Activated naive CD4-positive, alpha-beta T cell treated with anti-CD3 and anti-CD28 coated beads, Interleukin-2, amount 10 ng/mL, durations not matched to agents 7 days and 5 days (primary cell): ENCODE measurements at regions not wholly inside any gene's neighbourhood (a gene's known extent, or its start where the extent isn't known, plus 50 kb on each side); places are given as distances from the start of the nearest gene placed in this dataset.

Experiments used
- CTCF ChIA-PET: fragments of 350-600 bp; sonication (Branson Sonifier 250); formaldehyde crosslinking; loops from one replicate; lab custom pipeline; 2021; ENCODE audit warnings: antibody characterized with exemption; lab: Charles Lee
- DNase-seq: peaks from one replicate; pipeline ENCODE4 v3.0.0-alpha.2; 2020
- H3K27ac Mint-ChIP-seq: one replicate; pipeline ENCODE4 v1.8.0; 2021; ENCODE audit warnings: mild to moderate bottlenecking, moderate library complexity, mixed read lengths
- H3K27me3 Mint-ChIP-seq: one replicate; pipeline ENCODE4 v1.8.0; 2021; ENCODE audit warnings: mild to moderate bottlenecking, mixed read lengths
- H3K36me3 Mint-ChIP-seq: one replicate; pipeline ENCODE4 v1.8.0; 2021; ENCODE audit warnings: mixed read lengths
- H3K4me1 Mint-ChIP-seq: one replicate; pipeline ENCODE4 v1.8.0; 2021; ENCODE audit warnings: mixed read lengths
- H3K4me3 Mint-ChIP-seq: one replicate; pipeline ENCODE4 v1.8.0; 2021; ENCODE audit warnings: mild to moderate bottlenecking, moderate library complexity, mixed read lengths
- H3K9me3 Mint-ChIP-seq: one replicate; pipeline ENCODE4 v1.8.0; 2021; ENCODE audit warnings: mixed read lengths

DNA sequence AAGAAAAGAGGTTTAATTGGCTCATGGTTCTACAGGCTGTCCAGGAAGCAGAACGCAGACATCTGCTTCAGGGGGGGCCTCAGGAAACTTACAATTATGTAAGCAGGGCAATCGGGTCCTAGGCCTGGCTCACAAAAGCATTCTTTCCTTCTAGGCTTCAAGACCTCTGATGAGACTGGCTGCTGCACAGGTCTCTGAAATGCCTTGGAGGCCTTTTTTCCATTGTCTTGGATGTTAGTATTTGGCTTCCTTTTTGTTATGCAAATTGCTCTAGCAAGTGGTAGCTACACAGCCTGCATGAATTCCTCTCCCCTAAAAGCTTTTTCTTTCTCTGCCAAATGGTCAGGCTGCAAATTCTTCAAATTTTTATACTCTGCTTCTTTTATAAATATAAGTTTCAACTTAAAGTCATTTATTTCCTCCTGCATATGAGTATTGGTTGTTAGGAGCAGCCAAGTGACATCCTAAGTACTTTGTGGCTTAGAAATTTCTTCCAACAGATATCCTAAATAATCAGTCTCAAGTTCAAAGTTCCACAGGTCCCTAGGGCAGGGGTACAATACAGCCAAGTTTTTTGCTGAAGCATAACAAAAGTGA, 83.1 kb upstream of the SEMA3A start:
- no peaks in the 10 kb centered on the region for H3K4me1 Mint-ChIP-seq
- no peaks in the 10 kb centered on the region for H3K27me3 Mint-ChIP-seq
- no peak overlapping the region for H3K4me3 Mint-ChIP-seq
- H3K27ac Mint-ChIP-seq, result no peak overlapping the region
- no peaks in the 10 kb centered on the region for H3K36me3 Mint-ChIP-seq
- H3K9me3 Mint-ChIP-seq, result no peaks in the 10 kb centered on the region
- CTCF ChIA-PET, result no interaction called here
- no peak for DNase-seq

DNA sequence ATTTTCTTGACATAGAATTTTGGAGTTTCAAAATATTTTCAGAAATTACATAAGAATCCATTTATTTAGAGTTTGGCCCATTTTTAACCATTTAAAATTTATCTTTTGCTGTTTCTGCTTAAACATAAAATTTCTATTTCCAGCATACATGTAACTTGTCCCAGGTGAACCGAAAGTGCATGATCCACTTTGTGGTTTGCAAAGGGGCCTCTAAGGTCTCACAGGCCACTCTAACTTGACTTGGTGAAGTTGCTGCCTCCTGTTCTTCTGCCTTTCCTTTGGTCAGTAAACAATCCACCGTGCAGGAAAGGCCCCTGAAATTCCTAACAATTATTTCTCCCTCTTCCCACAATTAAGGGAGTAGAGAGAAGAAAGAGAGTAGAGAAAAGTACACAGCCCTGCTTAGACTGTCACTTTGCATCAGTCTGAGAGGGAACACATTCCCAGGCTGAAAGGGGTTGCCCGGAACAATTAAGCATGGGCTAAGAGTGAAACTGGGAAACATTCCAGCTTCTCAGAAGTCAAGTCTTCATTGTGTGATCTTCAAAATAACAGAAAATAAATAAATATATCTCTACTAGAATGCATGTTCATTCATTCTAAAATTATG, 79.5 kb upstream of the SEMA3A start:
- DNase-seq, result no peak
- Mint-ChIP-seq H3K9me3 (no peaks in the 10 kb centered on the region), H3K4me3 (no peak overlapping the region)

DNA sequence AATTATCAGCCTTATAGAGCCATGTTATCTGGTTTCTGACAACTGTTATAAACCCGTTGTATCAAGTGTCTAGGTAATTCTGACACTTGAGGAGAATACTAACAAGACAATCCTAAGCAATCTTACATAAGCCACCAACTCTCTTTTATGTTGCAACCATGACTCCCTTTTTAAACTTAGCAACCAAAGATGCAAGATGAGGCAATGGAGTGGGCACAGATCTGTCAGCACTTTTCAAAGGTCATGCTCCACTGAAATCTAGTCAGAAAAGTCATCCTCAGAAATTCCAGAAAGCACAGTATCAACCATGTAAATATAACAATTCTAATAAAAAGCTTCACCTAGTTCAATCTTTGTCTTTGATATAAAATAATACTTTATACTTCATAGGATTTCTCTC, 77.0 kb upstream of the SEMA3A start:
- DNase-seq, result no peak
- Mint-ChIP-seq H3K9me3 (no peaks in the 10 kb centered on the region), H3K27me3 (no peaks in the 10 kb centered on the region), H3K27ac (no peak overlapping the region), H3K36me3 (no peaks in the 10 kb centered on the region), H3K4me3 (no peak overlapping the region), H3K4me1 (no peaks in the 10 kb centered on the region)
- CTCF ChIA-PET, result no interaction called here

More for the DNA sequence above, 79.5 kb upstream of the SEMA3A start:
- Mint-ChIP-seq H3K4me1 (no peaks in the 10 kb centered on the region), H3K27ac (no peak overlapping the region), H3K27me3 (no peaks in the 10 kb centered on the region), H3K36me3 (no peaks in the 10 kb centered on the region)
- CTCF ChIA-PET, result no interaction called here

DNA sequence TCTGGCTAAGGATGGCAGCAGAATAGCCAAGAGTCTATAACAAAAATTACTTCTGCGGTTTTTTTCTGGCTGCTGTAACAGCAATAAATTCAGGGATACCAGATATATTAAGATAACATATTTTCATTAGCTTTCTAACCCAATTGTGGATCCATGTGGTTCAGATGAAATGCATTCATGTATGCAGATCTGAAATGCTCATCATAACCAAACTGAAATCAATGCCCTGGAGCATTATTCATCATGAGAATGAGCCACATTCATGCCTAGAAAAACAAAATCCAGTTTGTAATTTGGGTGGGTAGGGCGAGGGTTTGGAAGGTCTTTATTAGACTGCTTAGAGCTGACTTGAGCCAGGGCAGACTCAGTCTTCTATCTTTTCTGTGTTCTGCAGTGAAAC, 69.8 kb upstream of the SEMA3A start:
- CTCF ChIA-PET, result no interaction called here
- no peaks in the 10 kb centered on the region for H3K36me3 Mint-ChIP-seq
- H3K9me3 Mint-ChIP-seq, result no peaks in the 10 kb centered on the region

DNA sequence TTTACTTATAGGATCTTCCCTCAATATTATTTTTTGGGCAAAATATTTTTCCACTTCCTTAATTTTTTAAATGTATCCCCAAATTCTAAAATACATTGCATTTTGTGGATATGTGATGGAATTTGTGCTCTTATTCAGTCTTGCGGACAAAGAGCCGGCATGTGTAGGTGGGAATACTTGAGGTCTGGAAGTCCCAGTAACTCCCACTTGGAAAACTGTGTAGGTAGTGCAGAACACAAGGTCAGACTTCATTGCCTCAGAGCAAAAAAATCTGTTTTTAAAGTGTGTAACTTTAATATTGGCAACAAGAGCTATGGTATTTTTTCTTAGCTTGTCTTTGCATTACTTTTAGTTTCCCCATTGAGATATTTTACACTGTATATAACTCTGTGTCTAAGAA, 68.5 kb upstream of the SEMA3A start:
- no peaks in the 10 kb centered on the region for H3K36me3 Mint-ChIP-seq
- no peak for DNase-seq
- H3K27ac Mint-ChIP-seq, result no peak overlapping the region
- H3K4me1 Mint-ChIP-seq, result no peaks in the 10 kb centered on the region
- H3K9me3 Mint-ChIP-seq, result no peaks in the 10 kb centered on the region
- CTCF ChIA-PET, result no interaction called here
- no peak overlapping the region for H3K4me3 Mint-ChIP-seq
- no peaks in the 10 kb centered on the region for H3K27me3 Mint-ChIP-seq

More for the DNA sequence above, 69.8 kb upstream of the SEMA3A start:
- H3K27ac Mint-ChIP-seq, result no peak overlapping the region
- no peak overlapping the region for H3K4me3 Mint-ChIP-seq
- no peaks in the 10 kb centered on the region for H3K4me1 Mint-ChIP-seq
- DNase-seq, result no peak
- no peaks in the 10 kb centered on the region for H3K27me3 Mint-ChIP-seq

DNA sequence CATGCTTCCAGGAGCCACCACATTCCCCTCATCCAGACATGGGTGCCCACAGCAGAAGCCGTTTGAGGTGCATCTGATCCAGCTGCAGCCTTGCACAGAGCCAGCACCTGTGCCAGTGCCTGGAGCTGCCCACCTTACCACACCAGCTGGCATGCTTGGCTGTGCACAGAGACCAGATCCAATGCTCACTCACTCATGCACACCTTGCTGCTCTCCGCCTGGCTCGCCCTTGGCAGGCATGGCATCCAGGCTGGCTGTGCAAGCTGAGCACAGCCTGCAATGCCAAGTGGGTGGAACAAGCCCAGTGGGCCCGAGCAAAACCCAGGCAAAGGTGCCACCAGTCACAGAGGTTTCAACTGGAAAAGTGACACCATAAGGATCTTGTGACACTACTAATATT, 66.9 kb upstream of the SEMA3A start:
- no peak for DNase-seq
- H3K9me3 Mint-ChIP-seq, result no peaks in the 10 kb centered on the region
- H3K36me3 Mint-ChIP-seq, result no peaks in the 10 kb centered on the region
- no peaks in the 10 kb centered on the region for H3K27me3 Mint-ChIP-seq
- no peak overlapping the region for H3K27ac Mint-ChIP-seq
- no peak overlapping the region for H3K4me3 Mint-ChIP-seq
- CTCF ChIA-PET, result no interaction called here
- no peaks in the 10 kb centered on the region for H3K4me1 Mint-ChIP-seq

DNA sequence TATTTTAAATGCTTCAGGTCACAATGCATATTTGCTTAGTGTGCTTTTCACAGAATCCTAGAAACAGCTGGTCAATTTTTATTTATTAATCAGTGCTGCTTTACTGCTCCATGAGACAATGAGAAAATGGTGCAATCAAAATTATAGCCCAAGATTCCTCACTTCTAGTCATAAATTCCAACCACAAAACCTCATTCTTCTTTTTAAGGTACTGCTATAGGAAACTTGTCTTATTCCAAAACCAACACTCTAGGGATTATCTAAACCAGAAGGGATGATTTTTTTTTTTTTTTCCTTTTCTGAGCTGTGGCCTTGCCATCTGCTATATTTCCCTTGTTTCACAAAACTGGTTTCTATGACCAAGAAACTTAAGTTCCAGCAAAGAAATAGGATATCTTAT, 64.0 kb upstream of the SEMA3A start:
- Mint-ChIP-seq H3K27me3 (no peaks in the 10 kb centered on the region), H3K4me3 (no peak overlapping the region), H3K9me3 (no peaks in the 10 kb centered on the region), H3K27ac (no peak overlapping the region), H3K4me1 (no peaks in the 10 kb centered on the region), H3K36me3 (no peaks in the 10 kb centered on the region)
- CTCF ChIA-PET, result no interaction called here
- DNase-seq, result no peak

DNA sequence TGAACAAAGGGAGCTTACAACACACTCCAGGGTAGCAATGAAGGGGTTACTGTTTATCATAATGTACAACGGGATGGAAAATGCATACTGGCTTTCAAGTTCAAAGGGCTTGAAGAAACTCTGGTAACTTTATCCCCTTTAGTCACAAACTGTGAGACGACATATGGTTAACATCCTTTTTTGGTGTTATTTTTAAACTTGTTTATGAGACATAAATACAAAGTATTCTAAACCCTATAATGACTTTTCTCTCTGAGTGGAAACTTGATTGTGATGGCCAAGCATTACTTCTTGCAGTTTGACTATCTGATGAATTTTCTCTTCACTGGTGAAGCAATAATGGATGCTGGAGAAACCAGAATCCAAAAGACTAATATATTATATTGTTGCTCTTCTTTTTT, 62.0 kb upstream of the SEMA3A start:
- no peaks in the 10 kb centered on the region for H3K27me3 Mint-ChIP-seq
- no peaks in the 10 kb centered on the region for H3K36me3 Mint-ChIP-seq
- no peak for DNase-seq
- H3K4me1 Mint-ChIP-seq, result no peaks in the 10 kb centered on the region
- H3K9me3 Mint-ChIP-seq, result no peaks in the 10 kb centered on the region
- CTCF ChIA-PET, result no interaction called here
- no peak overlapping the region for H3K4me3 Mint-ChIP-seq
- no peak overlapping the region for H3K27ac Mint-ChIP-seq

DNA sequence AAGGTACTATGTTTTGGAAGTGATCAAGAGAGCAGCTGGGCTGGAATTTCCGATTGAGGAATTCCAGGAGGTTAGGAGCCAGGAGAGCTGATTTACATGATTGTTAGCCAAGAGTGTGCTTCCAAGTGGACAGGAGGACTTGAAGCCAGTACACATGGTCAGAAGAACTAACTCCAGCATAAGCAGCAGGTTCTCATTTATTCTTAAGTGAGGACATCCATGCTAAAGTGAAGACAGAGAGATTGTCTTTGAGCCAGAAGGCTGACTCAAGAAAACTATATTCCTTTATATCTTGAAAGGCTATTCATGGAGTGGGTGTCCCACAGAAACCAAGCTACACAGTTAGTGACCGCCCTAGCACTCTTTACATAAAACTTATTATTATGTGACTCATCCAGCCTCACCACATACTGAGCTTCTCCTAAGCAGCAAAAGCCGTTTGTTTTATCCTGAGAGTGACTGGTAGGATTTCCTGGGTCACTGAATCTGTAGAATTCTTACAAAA, 56.7 kb upstream of the SEMA3A start:
- Mint-ChIP-seq H3K9me3 (no peaks in the 10 kb centered on the region), H3K36me3 (no peaks in the 10 kb centered on the region), H3K27ac (no peak overlapping the region), H3K27me3 (no peaks in the 10 kb centered on the region), H3K4me1 (no peaks in the 10 kb centered on the region), H3K4me3 (no peak overlapping the region)
- no peak for DNase-seq
- CTCF ChIA-PET, result no interaction called here

DNA sequence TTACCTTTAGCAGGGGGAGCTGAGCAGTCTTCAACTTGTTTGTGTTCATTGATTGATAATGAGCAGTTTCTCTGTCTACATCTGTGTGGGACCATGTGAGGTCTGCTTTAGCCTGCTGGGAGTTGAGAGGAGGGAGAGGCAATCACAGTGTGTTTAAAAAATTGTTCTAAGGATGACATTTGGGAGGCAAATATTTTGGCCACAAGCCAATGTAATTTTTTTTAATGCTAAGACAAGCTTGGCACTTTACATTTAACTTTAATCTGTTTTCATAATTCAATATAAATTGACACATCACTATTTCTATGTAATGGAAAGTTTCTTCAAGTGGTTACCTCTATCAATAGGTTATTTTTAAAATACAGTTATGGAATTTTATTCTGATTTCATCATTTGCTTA, 55.9 kb upstream of the SEMA3A start:
- no peaks in the 10 kb centered on the region for H3K36me3 Mint-ChIP-seq
- H3K27ac Mint-ChIP-seq, result no peak overlapping the region
- no peak for DNase-seq

DNA sequence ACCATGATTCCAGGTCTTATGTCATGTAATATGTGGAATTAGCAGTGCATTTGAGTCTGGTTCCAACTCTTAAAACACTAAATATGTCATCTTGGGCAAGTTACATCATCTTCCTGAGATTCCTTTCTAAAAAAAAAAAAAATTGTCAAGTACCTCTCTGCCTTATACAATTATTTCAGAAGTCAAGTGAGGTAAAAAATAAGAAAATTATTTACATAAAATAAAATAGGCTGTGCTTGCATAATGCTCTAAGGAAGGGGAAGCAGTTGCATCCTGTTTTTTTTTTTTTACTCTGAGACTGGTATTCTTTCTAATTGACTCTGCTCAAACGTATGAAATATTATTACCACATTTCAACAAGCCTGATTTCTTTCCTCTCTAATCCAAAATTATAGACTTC, 55.1 kb upstream of the SEMA3A start:
- Mint-ChIP-seq H3K4me3 (no peak overlapping the region), H3K9me3 (no peaks in the 10 kb centered on the region), H3K36me3 (no peaks in the 10 kb centered on the region), H3K27ac (no peak overlapping the region), H3K27me3 (no peaks in the 10 kb centered on the region), H3K4me1 (no peaks in the 10 kb centered on the region)
- no peak for DNase-seq
- CTCF ChIA-PET, result no interaction called here

More for the DNA sequence above, 55.9 kb upstream of the SEMA3A start:
- no peaks in the 10 kb centered on the region for H3K9me3 Mint-ChIP-seq
- H3K27me3 Mint-ChIP-seq, result no peaks in the 10 kb centered on the region
- CTCF ChIA-PET, result no interaction called here
- H3K4me1 Mint-ChIP-seq, result no peaks in the 10 kb centered on the region
- H3K4me3 Mint-ChIP-seq, result no peak overlapping the region

DNA sequence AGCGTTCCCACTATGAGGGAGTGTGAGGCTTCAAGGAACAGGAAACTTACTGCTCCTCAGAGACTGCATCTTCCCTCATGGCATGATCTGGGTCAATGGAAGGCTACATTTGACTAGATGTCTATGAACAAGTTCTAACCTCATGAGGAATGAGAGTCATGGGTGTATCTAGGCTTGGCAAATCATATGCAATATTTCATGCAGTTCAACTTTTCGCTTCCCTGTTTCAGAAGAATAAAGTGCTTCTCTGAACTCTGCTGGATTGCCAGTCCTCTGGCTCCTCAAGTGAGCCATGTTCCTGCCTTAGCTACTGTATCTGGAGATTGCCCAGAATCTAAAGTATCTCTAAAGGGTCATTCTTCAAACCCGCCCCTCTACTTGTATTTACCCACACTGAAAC, 54.3 kb upstream of the SEMA3A start:
- H3K36me3 Mint-ChIP-seq, result no peaks in the 10 kb centered on the region
- peaks cover under 1% of the 10 kb centered on the region for H3K9me3 Mint-ChIP-seq
- no peak overlapping the region for H3K4me3 Mint-ChIP-seq
- H3K4me1 Mint-ChIP-seq, result no peaks in the 10 kb centered on the region
- no peak overlapping the region for H3K27ac Mint-ChIP-seq
- DNase-seq, result no peak
- H3K27me3 Mint-ChIP-seq, result no peaks in the 10 kb centered on the region
- CTCF ChIA-PET, result no interaction called here

DNA sequence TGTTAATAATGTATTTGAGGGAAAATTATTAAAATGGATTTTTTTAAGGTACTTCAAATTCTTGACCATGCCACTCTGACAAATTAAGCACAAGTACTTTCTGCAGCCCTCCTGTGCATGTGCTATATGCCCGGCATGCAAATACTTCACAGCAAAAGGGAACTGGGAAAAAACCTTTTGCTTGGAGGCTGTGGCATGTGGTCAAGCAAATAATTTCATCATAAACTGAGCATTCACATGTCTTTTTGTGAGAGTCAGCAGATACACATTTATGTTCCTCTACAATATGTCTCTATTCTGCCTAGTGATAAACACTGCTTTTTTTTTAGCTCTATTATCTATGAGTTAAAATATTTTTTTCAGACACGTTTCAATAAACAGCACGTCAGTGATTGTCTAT, 53.7 kb upstream of the SEMA3A start:
- DNase-seq, result no peak
- Mint-ChIP-seq H3K27me3 (no peaks in the 10 kb centered on the region), H3K4me1 (no peaks in the 10 kb centered on the region), H3K9me3 (peaks cover 4% of the 10 kb centered on the region), H3K4me3 (no peak overlapping the region), H3K27ac (no peak overlapping the region), H3K36me3 (no peaks in the 10 kb centered on the region)
- CTCF ChIA-PET, result no interaction called here

DNA sequence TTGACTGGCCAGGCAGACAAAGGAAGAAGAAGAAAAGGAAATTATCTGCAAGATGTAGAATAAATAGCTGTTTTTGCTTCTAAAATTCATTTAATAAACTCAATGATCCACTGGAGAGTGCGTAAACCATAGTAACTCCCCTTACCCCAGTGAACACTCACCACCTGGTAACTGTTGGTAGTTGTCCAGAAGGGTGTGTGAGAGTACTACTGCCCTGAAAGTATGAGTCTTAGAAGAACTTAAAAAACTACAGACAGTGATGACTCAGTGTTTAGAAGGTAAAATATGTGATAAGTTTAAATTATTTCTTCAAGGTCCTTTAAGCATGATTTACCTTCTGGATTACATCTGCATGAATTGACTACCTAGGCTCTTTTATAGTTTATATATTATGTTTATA, 53.0 kb upstream of the SEMA3A start:
- CTCF ChIA-PET, result no interaction called here
- no peak overlapping the region for H3K4me3 Mint-ChIP-seq
- no peaks in the 10 kb centered on the region for H3K27me3 Mint-ChIP-seq

DNA sequence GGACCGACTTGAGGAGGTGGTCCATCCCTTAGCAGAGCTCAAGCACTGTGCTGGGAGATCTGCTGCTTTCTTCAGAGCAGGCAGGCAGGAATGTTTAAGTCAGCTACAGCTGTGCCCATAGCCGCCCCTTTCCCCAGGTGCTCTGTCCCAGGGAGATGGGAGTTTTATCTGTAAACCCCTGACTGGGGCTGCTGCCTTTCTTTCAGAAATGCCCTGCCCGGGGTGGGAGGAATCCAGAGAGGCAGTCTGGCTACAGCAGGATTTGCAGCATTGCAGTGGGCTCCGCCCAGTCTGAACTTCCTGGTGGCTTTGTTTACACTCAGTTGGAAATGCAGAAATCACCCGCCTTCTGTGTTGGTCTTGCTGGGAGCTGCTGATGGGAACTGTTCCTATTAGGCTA, 51.2 kb upstream of the SEMA3A start:
- Mint-ChIP-seq H3K4me3 (no peak overlapping the region), H3K36me3 (no peaks in the 10 kb centered on the region)
- no peak for DNase-seq

More for the DNA sequence above, 53.0 kb upstream of the SEMA3A start:
- no peak overlapping the region for H3K27ac Mint-ChIP-seq
- H3K9me3 Mint-ChIP-seq, result peaks cover 4% of the 10 kb centered on the region
- H3K36me3 Mint-ChIP-seq, result no peaks in the 10 kb centered on the region
- H3K4me1 Mint-ChIP-seq, result no peaks in the 10 kb centered on the region
- no peak for DNase-seq

More for the DNA sequence above, 51.2 kb upstream of the SEMA3A start:
- Mint-ChIP-seq H3K27ac (no peak overlapping the region), H3K4me1 (no peaks in the 10 kb centered on the region), H3K27me3 (no peaks in the 10 kb centered on the region), H3K9me3 (peaks cover 9% of the 10 kb centered on the region)
- CTCF ChIA-PET, result no interaction called here
